Peyer's patch (tissue), 4 donors: ENCODE measurements at regions not wholly inside any gene's neighbourhood (a gene's known extent, or its start where the extent isn't known, plus 50 kb on each side); places are given as distances from the start of the nearest gene placed in this dataset.

ENCODE experiments used
- DNase-seq, 3 donors: peaks; one replicate each; pipeline ENCODE4 v3.0.0-alpha.2; 2017 to 2019
- H3K27ac ChIP-seq, 4 donors: fragments of 200-600 bp; sonication (generic); one replicate each; pipeline ENCODE4 v1.5.1; 2016 to 2019
- H3K27me3 ChIP-seq, 2 donors: fragments of 200-600 bp; sonication (generic); one replicate each; pipeline ENCODE4 v1.5.1; 2019
- H3K36me3 ChIP-seq, 3 donors: fragments of 200-600 bp; sonication (generic); one replicate each; pipeline ENCODE4 v1.5.1; 2016 to 2019
- H3K4me1 ChIP-seq, 4 donors: fragments of 200-600 bp; sonication (generic); one replicate each; pipeline ENCODE4 v1.5.1; 2016 to 2019
- H3K4me3 ChIP-seq, 4 donors: fragments of 200-600 bp; sonication (generic); 1 replicate in 3 of 4; 2 replicates in 1 of 4; pipeline ENCODE4 v1.5.1; 2016 to 2019; ENCODE audit warnings: mild to moderate bottlenecking in 1 of 4
- H3K9me3 ChIP-seq, 4 donors: fragments of 200-600 bp; sonication (generic); one replicate each; pipeline ENCODE4 v1.5.1; 2016 to 2019; ENCODE audit warnings: mild to moderate bottlenecking in 1 of 4
- POLR2A ChIP-seq, 2 donors: fragments of 450-650 bp; IDR thresholded peaks; one replicate each; pipeline ENCODE4 v1.5.1; 2017; ENCODE audit warnings: antibody characterized with exemption in 2 of 2, mild to moderate bottlenecking in 2 of 2, moderate library complexity in 2 of 2
- TF ChIP-seq, protein P1 (sequence below), 6 experiments: fragments of 450-650 bp in 4 of 6; fragments of 200-600 bp in 2 of 6; sonication (generic) in 1 of 6; IDR thresholded peaks; one replicate each; pipeline ENCODE4 v1.5.1; 2017 to 2019; ENCODE audit warnings: antibody characterized with exemption in 6 of 6, mild to moderate bottlenecking in 3 of 6, moderate library complexity in 1 of 6

DNA sequence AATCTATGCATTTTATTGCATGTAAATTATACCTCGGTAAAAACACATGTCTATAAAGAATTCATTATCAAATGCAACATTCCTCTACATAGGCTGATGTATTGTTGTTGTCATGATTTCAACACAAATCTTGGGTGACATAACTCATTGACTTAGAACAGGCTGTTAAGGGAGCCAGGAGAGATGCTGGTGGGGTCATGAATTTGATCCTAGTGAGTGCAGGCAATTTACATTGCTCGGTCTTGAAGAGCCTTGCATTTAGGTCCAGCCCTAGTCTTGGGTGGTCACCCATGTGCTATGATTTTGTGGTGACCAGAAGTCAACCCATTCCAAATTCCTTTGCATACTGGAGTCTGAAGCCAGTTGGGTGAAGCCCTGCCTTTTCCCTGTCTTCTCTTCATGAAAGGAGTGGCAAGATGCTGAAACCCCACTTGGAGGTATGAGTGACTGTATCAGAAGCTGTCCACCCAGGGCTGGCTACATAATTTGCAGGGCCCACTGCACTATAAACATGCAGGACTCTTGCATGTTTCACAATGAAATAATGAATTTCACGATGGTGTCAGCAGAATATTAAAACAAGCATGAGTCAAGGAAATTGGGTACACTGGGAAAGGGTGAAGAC lies 59.2 kb downstream of the RPLP1 start:
- no peak for TF ChIP-seq POLR2A (IDR thresholded peaks at IDR 0.05)
- TF ChIP-seq, protein P1, sequence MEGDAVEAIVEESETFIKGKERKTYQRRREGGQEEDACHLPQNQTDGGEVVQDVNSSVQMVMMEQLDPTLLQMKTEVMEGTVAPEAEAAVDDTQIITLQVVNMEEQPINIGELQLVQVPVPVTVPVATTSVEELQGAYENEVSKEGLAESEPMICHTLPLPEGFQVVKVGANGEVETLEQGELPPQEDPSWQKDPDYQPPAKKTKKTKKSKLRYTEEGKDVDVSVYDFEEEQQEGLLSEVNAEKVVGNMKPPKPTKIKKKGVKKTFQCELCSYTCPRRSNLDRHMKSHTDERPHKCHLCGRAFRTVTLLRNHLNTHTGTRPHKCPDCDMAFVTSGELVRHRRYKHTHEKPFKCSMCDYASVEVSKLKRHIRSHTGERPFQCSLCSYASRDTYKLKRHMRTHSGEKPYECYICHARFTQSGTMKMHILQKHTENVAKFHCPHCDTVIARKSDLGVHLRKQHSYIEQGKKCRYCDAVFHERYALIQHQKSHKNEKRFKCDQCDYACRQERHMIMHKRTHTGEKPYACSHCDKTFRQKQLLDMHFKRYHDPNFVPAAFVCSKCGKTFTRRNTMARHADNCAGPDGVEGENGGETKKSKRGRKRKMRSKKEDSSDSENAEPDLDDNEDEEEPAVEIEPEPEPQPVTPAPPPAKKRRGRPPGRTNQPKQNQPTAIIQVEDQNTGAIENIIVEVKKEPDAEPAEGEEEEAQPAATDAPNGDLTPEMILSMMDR (IDR thresholded peaks at IDR 0.05), result no peak

DNA sequence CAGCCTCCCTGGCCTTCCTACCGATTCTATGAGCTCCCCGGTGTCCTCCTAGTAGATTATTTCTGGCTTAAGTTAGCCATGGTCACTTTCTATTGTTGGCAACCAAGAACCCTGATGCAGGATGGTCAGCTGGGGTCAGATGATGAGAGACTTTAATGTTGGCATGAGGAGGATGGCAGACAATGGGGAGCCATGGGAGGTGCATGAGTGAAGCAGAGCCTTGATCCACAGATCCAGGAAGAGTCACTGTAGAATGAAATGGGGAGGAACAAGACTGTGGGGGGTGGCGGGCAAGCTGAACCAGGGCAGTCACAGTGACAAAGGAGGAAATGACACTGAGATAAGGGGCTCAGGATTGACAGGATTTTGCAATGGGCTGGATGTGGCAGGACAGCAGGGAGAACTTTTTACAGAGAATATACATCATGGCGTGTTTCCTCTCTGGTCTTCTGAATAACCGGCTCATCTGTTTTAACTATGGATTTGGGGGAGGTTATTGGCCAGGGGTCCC lies 60.9 kb downstream of the RPLP1 start:
- H3K36me3 ChIP-seq, result no peaks in the 10 kb centered on the region
- no peak overlapping the region for H3K4me3 ChIP-seq
- DNase-seq, result no peak
- TF ChIP-seq, protein P1 (IDR thresholded peaks at IDR 0.05), result no peak
- TF ChIP-seq POLR2A (IDR thresholded peaks at IDR 0.05), result no peak
- H3K9me3 ChIP-seq, result no peaks in the 10 kb centered on the region
- H3K27me3 ChIP-seq, result no peaks in the 10 kb centered on the region
- no peaks in the 10 kb centered on the region for H3K4me1 ChIP-seq
- H3K27ac ChIP-seq, result no peak overlapping the region

More for the DNA sequence above, 59.2 kb downstream of the RPLP1 start:
- Histone ChIP-seq H3K4me1 (no peaks in the 10 kb centered on the region), H3K27me3 (no peaks in the 10 kb centered on the region), H3K36me3 (no peaks in the 10 kb centered on the region), H3K9me3 (no peaks in the 10 kb centered on the region), H3K4me3 (no peak overlapping the region), H3K27ac (no peak overlapping the region)
- no peak for DNase-seq

DNA sequence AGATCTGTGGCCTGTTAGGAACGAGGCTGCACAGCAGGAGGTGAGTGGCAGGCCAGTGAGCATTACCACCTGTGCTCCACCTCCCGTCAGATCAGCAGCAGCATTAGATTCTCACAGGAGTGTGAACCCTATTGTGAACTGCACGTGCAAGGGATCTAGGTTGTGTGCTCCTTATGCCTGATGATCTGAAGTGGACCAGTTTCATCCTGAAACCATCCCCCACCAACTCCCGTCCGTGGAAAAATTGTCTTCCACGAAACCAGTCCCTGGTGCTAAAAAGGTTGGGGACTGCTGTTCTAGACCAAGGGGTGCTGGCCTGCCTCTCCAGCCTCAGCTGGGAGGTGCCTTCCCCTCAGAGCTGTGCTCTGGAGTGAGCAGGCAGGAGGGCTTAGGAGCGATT lies 61.4 kb downstream of the RPLP1 start:
- H3K27ac ChIP-seq, result no peak overlapping the region
- DNase-seq, result no peak
- no peaks in the 10 kb centered on the region for H3K27me3 ChIP-seq
- TF ChIP-seq, protein P1 (IDR thresholded peaks at IDR 0.05), result no peak
- no peak for TF ChIP-seq POLR2A (IDR thresholded peaks at IDR 0.05)
- H3K9me3 ChIP-seq, result no peaks in the 10 kb centered on the region
- no peak overlapping the region for H3K4me3 ChIP-seq
- no peaks in the 10 kb centered on the region for H3K4me1 ChIP-seq
- no peaks in the 10 kb centered on the region for H3K36me3 ChIP-seq

DNA sequence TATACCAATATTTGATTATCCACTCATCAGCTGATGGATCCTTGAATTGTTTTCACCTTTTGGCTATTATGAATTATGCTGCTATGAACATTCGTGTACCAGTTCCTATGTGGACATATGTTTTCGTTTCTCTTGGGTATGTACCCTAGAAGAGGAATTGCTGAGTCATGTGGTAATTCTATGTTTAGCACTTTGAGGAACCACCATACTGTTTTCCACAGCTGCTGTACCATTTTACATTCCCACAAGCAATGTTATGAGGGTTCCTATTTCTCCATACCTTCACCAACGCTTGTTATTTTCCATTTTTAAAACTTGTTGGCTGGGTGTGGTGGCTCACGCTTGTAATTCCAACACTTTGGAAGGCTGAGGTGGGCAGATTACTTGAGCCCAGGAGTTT lies 62.9 kb downstream of the RPLP1 start:
- H3K27ac ChIP-seq, result no peak overlapping the region
- no peaks in the 10 kb centered on the region for H3K4me1 ChIP-seq
- no peak for DNase-seq
- H3K27me3 ChIP-seq, result no peaks in the 10 kb centered on the region
- no peak overlapping the region for H3K4me3 ChIP-seq
- no peak for TF ChIP-seq POLR2A (IDR thresholded peaks at IDR 0.05)
- TF ChIP-seq, protein P1 (IDR thresholded peaks at IDR 0.05), result no peak
- H3K36me3 ChIP-seq, result no peaks in the 10 kb centered on the region
- no peaks in the 10 kb centered on the region for H3K9me3 ChIP-seq

DNA sequence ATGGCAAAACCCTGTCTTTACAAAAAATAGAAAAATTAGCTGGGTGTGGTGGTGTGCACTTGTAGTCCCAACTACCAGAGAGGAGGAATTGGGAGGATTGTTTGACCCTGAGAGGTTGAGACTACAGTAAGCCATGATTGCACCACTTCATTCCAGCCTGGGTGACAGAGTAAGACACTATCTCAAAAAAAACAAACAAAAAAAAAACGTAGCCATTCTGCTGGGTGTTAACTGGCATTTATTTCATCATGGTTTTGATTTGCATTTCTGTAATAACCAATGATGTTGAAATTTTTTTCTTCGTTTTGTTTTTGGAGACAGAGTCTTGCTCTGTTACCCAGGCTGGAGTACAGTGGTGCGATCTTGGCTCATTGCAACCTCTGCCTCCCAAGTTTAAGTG lies 63.3 kb downstream of the RPLP1 start:
- H3K9me3 ChIP-seq, result no peaks in the 10 kb centered on the region
- no peak overlapping the region for H3K27ac ChIP-seq
- H3K36me3 ChIP-seq, result no peaks in the 10 kb centered on the region
- H3K4me1 ChIP-seq, result no peaks in the 10 kb centered on the region
- TF ChIP-seq, protein P1 (IDR thresholded peaks at IDR 0.05), result no peak
- TF ChIP-seq POLR2A (IDR thresholded peaks at IDR 0.05), result no peak
- no peak overlapping the region for H3K4me3 ChIP-seq
- no peak for DNase-seq
- H3K27me3 ChIP-seq, result no peaks in the 10 kb centered on the region
